Endothelial cell of umbilical vein (primary cell): ENCODE measurements at regions not wholly inside any gene's neighbourhood (a gene's known extent, or its start where the extent isn't known, plus 50 kb on each side); places are given as distances from the start of the nearest gene placed in this dataset.

Experiments used
- BruUV-seq: library from RNA; stranded (reverse); fragments of 400-500 nt; replicated peaks from 2 replicates; lab custom pipeline; 2021; lab: Mats Ljungman, UMichigan
- CTCF ChIA-PET: fragments of 300-600, 350-600 bp; sonication (Branson Sonifier 250); formaldehyde crosslinking; loops from one replicate; lab custom pipeline; 2021; ENCODE audit warnings: antibody characterized with exemption, inconsistent platforms; lab: Charles Lee
- POLR2A ChIA-PET: fragments of 300-600, 350-600 bp; sonication (Branson Sonifier 250); formaldehyde crosslinking; loops from one replicate; lab custom pipeline; 2021; ENCODE audit warnings: antibody characterized with exemption, inconsistent platforms; lab: Charles Lee
- DNase-seq: peaks from one replicate; pipeline ENCODE4 v3.0.0-alpha.2; 2011; ENCODE audit warnings: low read depth, low spot score
- FAIRE-seq: peaks from 2 replicates; lab custom pipeline; 2011; peaks lifted over from hg19 to GRCh38; lab: Jason Lieb, UNC
- H2AFZ ChIP-seq: 2 replicates; pipeline ENCODE4 v1.6.0; 2012; ENCODE audit warnings: low read depth, low read length, control low read depth, inconsistent platforms
- H3K27ac ChIP-seq: 2 replicates; pipeline ENCODE4 v1.5.1; 2011; ENCODE audit warnings: low read depth, mild to moderate bottlenecking, control low read depth, low read length, moderate library complexity; ENCODE audit not compliant: insufficient read depth
- H3K27me3 ChIP-seq, 2 experiments: 2 replicates each; pipeline versions ENCODE4 v1.6.0 to v1.6.1; 2011; ENCODE audit warnings: low read length in 2 of 2, mixed read lengths in 1 of 2; ENCODE audit not compliant: control insufficient read depth in 2 of 2, insufficient read depth in 2 of 2
- H3K36me3 ChIP-seq, 2 experiments: 2 replicates in 1 of 2; 3 replicates in 1 of 2; pipeline ENCODE4 v1.5.1; 2011; ENCODE audit warnings: low read length in 2 of 2, mild to moderate bottlenecking in 1 of 2, moderate library complexity in 1 of 2; ENCODE audit not compliant: control insufficient read depth in 2 of 2, insufficient read depth in 2 of 2; ENCODE audit errors: extremely low read depth in 1 of 2
- H3K4me1 ChIP-seq: 3 replicates; pipeline ENCODE4 v1.5.1; 2011; ENCODE audit warnings: mild to moderate bottlenecking, low read length; ENCODE audit not compliant: control insufficient read depth, insufficient read depth; ENCODE audit errors: extremely low read depth
- H3K4me2 ChIP-seq: 2 replicates; pipeline ENCODE4 v1.6.1; 2011; ENCODE audit warnings: low read length, control low read depth, mixed read lengths; ENCODE audit not compliant: insufficient read depth
- H3K4me3 ChIP-seq, 3 experiments: fragments of 200-600 bp in 1 of 3; sonication (generic), shearing (Covaris generic) in 1 of 3; replicated peaks in 1 of 3; 2 replicates each; pipeline ENCODE4 v1.5.1; 2011 to 2016; ENCODE audit warnings: control low read depth in 3 of 3, low read length in 3 of 3, mild to moderate bottlenecking in 2 of 3, inconsistent platforms in 1 of 3, low read depth in 1 of 3, moderate library complexity in 1 of 3; ENCODE audit not compliant: insufficient read depth in 1 of 3
- H3K79me2 ChIP-seq: 2 replicates; pipeline ENCODE4 v1.6.0; 2012; ENCODE audit warnings: low read length, inconsistent platforms; ENCODE audit not compliant: control insufficient read depth, insufficient read depth
- H3K9ac ChIP-seq: replicated peaks from 2 replicates; pipeline ENCODE3; 2011; ENCODE audit warnings: low read length, control low read depth; ENCODE audit not compliant: insufficient read depth; ENCODE audit errors: extremely low read depth
- H3K9me1 ChIP-seq: replicated peaks from 3 replicates; pipeline ENCODE4 v1.6.0; 2011; ENCODE audit warnings: mild to moderate bottlenecking, low read length; ENCODE audit not compliant: control insufficient read depth, insufficient read depth; ENCODE audit errors: extremely low read depth
- H3K9me3 ChIP-seq: replicated peaks from 2 replicates; pipeline ENCODE4 v1.5.1; 2012; ENCODE audit warnings: low read length, inconsistent platforms; ENCODE audit not compliant: control insufficient read depth, insufficient read depth
- H4K20me1 ChIP-seq: replicated peaks from 2 replicates; pipeline ENCODE3; 2011; ENCODE audit warnings: mild to moderate bottlenecking, low read length; ENCODE audit not compliant: control insufficient read depth, insufficient read depth; ENCODE audit errors: extremely low read depth
- EZH2 ChIP-seq: IDR thresholded peaks from 2 replicates; pipeline ENCODE4 v1.6.1; 2012; ENCODE audit warnings: borderline replicate concordance, low read depth, mild to moderate bottlenecking, moderate library complexity, low read length, inconsistent platforms; ENCODE audit not compliant: severe bottlenecking
- FOS ChIP-seq: IDR thresholded peaks from 2 replicates; pipeline ENCODE4 v1.6.1; 2011; ENCODE audit warnings: mild to moderate bottlenecking, low read length, moderate library complexity, borderline replicate concordance; ENCODE audit not compliant: insufficient read depth
- GATA2 ChIP-seq: IDR thresholded peaks from 2 replicates; pipeline ENCODE4 v1.7.0; 2011; ENCODE audit warnings: low read depth, mild to moderate bottlenecking, moderate library complexity, mixed read lengths, low read length; ENCODE audit not compliant: insufficient read length, insufficient read depth
- JUN ChIP-seq: IDR thresholded peaks from 2 replicates; pipeline ENCODE4 v1.6.1; 2011; ENCODE audit warnings: borderline replicate concordance, low read depth; ENCODE audit not compliant: insufficient read length, insufficient read depth
- MAX ChIP-seq: IDR thresholded peaks from 2 replicates; pipeline ENCODE4 v1.6.1; 2011; ENCODE audit not compliant: insufficient read depth, insufficient read length
- MYC ChIP-seq: IDR thresholded peaks from one replicate; pipeline ENCODE4 v1.6.1; 2011; ENCODE audit warnings: mild to moderate bottlenecking, low read depth, low read length
- POLR2A ChIP-seq: IDR thresholded peaks from 2 replicates; pipeline ENCODE4 v1.6.1; 2012; ENCODE audit warnings: low read depth, mild to moderate bottlenecking, control low read depth, low read length
- POLR2AphosphoS5 ChIP-seq: IDR thresholded peaks from 2 replicates; pipeline ENCODE4 v1.6.1; 2012; ENCODE audit warnings: low read depth, mild to moderate bottlenecking, control low read depth, low read length, moderate library complexity; ENCODE audit not compliant: insufficient read depth
- dilution Hi-C: fragments of 300-500 bp; cut with MboI; formaldehyde crosslinking; loops from one replicate; pipeline ENCODE4 v1.15.0; 2019; ENCODE audit warnings: low sequenced_read_pairs; ENCODE audit not compliant: extremely low pct_ligation_motif_present
- intact Hi-C: fragments of 100-400 bp; cut with micrococcal nuclease; formaldehyde crosslinking; loops from one replicate; pipeline ENCODE4 v1.10.0; 2022
- TF ChIP-seq, protein P1 (sequence below), 2 donors: IDR thresholded peaks; 1 replicate in 1 of 2; 2 replicates in 1 of 2; pipeline ENCODE4 v1.5.1; 2011; ENCODE audit warnings: low read length in 2 of 2, mild to moderate bottlenecking in 2 of 2, moderate library complexity in 2 of 2, control low read depth in 1 of 2, inconsistent platforms in 1 of 2, low read depth in 1 of 2; ENCODE audit not compliant: insufficient read depth in 1 of 2; ENCODE audit errors: extremely low read depth in 1 of 2

- TF ChIP-seq MAX, result no peak
- POLR2A ChIA-PET, result no interaction called here
- intact Hi-C loops, result no loop called here
- H3K9me3 ChIP-seq, result no peaks in the 10 kb centered on the region
- no TSS peak for BruUV-seq
- dilution Hi-C loops, result no loop called here
- no peaks in the 10 kb centered on the region for H4K20me1 ChIP-seq
- H3K27ac ChIP-seq, result no peak overlapping the region
- H2AFZ ChIP-seq, result no peak overlapping the region
- FAIRE-seq (no peak), DNase-seq (no peak)
- H3K4me2 ChIP-seq, result no peak overlapping the region
- H3K27me3 ChIP-seq, result no peaks in the 10 kb centered on the region
- no peaks in the 10 kb centered on the region for H3K4me1 ChIP-seq
- H3K9me1 ChIP-seq, result no peaks in the 10 kb centered on the region
- H3K36me3 ChIP-seq, result no peaks in the 10 kb centered on the region
- no peak overlapping the region for H3K9ac ChIP-seq
- no peaks in the 10 kb centered on the region for H3K79me2 ChIP-seq
- CTCF ChIA-PET, result no interaction called here
- H3K4me3 ChIP-seq, result no peak overlapping the region
Observed at GRCh38 chr3:115415246-115415996, 207.9 kb upstream of the GAP43 start.

DNA sequence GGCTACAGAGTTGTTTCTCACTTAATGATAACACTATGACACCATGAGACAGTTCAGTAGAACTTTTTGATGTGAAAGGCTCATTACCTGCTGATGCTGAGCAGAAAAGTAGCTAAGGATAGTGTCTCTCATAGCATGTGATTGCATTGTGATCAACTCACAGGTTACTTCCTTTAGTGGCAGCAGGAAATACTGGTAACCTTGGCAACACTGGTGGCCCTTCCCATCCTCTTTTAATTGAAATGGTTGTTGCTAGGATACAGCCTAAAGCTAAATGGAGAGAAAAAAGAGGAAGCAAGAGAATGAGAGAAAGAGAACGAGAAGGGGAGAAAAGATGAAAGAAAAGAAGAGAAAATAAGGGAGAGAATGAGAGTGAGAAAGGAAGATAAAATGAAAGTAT is 204.7 kb upstream of the GAP43 start:
- CTCF ChIA-PET, result no interaction called here
- Histone ChIP-seq H3K9ac (no peak overlapping the region), H3K36me3 (no peaks in the 10 kb centered on the region), H3K9me1 (no peaks in the 10 kb centered on the region), H3K27me3 (no peaks in the 10 kb centered on the region), H3K4me2 (no peak overlapping the region), H2AFZ (no peak overlapping the region), H3K9me3 (no peaks in the 10 kb centered on the region), H3K27ac (no peak overlapping the region), H3K79me2 (no peaks in the 10 kb centered on the region), H3K4me1 (no peaks in the 10 kb centered on the region), H3K4me3 (no peak overlapping the region), H4K20me1 (no peaks in the 10 kb centered on the region)
- no TSS peak for BruUV-seq
- intact Hi-C loops, result no loop called here
- dilution Hi-C loops, result no loop called here
- DNase-seq (no peak), FAIRE-seq (no peak)
- TF ChIP-seq JUN (no peak), POLR2AphosphoS5 (no peak), EZH2 (no peak), MYC (no peak), GATA2 (no peak), POLR2A (no peak), MAX (no peak), FOS (no peak)
- TF ChIP-seq, protein P1, sequence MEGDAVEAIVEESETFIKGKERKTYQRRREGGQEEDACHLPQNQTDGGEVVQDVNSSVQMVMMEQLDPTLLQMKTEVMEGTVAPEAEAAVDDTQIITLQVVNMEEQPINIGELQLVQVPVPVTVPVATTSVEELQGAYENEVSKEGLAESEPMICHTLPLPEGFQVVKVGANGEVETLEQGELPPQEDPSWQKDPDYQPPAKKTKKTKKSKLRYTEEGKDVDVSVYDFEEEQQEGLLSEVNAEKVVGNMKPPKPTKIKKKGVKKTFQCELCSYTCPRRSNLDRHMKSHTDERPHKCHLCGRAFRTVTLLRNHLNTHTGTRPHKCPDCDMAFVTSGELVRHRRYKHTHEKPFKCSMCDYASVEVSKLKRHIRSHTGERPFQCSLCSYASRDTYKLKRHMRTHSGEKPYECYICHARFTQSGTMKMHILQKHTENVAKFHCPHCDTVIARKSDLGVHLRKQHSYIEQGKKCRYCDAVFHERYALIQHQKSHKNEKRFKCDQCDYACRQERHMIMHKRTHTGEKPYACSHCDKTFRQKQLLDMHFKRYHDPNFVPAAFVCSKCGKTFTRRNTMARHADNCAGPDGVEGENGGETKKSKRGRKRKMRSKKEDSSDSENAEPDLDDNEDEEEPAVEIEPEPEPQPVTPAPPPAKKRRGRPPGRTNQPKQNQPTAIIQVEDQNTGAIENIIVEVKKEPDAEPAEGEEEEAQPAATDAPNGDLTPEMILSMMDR (IDR thresholded peaks at IDR 0.05; ENCODE audit: extremely low read depth in 1 of 2, insufficient read depth in 1 of 2, low read depth in 1 of 2, low read length in 2 of 2), result no peak
- POLR2A ChIA-PET, result no interaction called here
